ENCODE measurements at regions not wholly inside any gene's neighbourhood (a gene's known extent, or its start where the extent isn't known, plus 50 kb on each side); places are given as distances from the start of the nearest gene placed in this dataset.

GRCh38 chr2:172377408-172377807 lies 50.0 kb upstream of the ITGA6 start:
- TF ChIP-seq CTCF (IDR thresholded peaks at IDR 0.05; ENCODE audit: low read length) = no peak
- TF ChIP-seq EZH2 (IDR thresholded peaks at IDR 0.05; ENCODE audit: borderline replicate concordance, low read length) = no peak

All from OCI-LY1 (cell line).